Activated CD4-positive, alpha-beta T cell treated with anti-CD3 and anti-CD28 coated beads, Interleukin-2, amount 10 ng/mL, durations not matched to agents 7 days and 5 days (primary cell): ENCODE measurements at regions not wholly inside any gene's neighbourhood (a gene's known extent, or its start where the extent isn't known, plus 50 kb on each side); places are given as distances from the start of the nearest gene placed in this dataset.

Source experiments
- CTCF ChIA-PET: fragments of 350-600 bp; sonication (Branson Sonifier 250); formaldehyde crosslinking; loops from one replicate; lab custom pipeline; 2021; ENCODE audit warnings: antibody characterized with exemption; lab: Charles Lee
- POLR2A ChIA-PET: fragments of 350-600 bp; sonication (Branson Sonifier 250); formaldehyde crosslinking; loops from one replicate; lab custom pipeline; 2021; ENCODE audit warnings: antibody characterized with exemption; lab: Charles Lee
- DNase-seq: peaks from one replicate; pipeline ENCODE4 v3.0.0-alpha.2; 2020
- H3K27ac Mint-ChIP-seq: one replicate; pipeline ENCODE4 v1.8.0; 2021; ENCODE audit warnings: mild to moderate bottlenecking, moderate library complexity, mixed read lengths
- H3K27me3 Mint-ChIP-seq: one replicate; pipeline ENCODE4 v1.8.0; 2021; ENCODE audit warnings: mixed read lengths
- H3K36me3 Mint-ChIP-seq: one replicate; pipeline ENCODE4 v1.8.0; 2021; ENCODE audit warnings: low read depth, mixed read lengths
- H3K4me1 Mint-ChIP-seq: one replicate; pipeline ENCODE4 v1.8.0; 2021; ENCODE audit warnings: mixed read lengths
- H3K4me3 Mint-ChIP-seq: one replicate; pipeline ENCODE4 v1.8.0; 2021; ENCODE audit warnings: mild to moderate bottlenecking, moderate library complexity, mixed read lengths
- H3K9me3 Mint-ChIP-seq: one replicate; pipeline ENCODE4 v1.8.0; 2021; ENCODE audit warnings: mixed read lengths

DNA sequence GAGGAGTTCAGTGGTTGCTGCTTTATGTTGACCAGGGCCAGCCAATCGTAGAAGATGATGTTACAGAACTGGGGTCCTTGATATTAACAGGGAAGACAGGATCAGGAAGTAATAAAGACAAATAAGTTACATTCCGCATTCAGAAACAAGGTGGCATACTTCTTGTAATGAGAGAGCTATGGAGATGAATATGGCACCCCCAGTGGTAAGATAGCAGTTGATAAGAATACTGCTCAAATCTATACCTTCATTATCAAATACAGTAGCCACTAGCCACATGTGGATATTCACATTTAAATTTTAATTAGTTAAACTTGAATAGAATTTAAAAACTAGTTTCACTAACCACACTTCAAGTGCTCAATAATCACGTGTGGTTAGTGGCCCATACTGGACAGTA, 290.4 kb upstream of the RBMS1 start:
- Mint-ChIP-seq H3K4me3 (no peak overlapping the region), H3K36me3 (no peaks in the 10 kb centered on the region), H3K27ac (no peak overlapping the region), H3K9me3 (peaks cover 11% of the 10 kb centered on the region), H3K4me1 (no peaks in the 10 kb centered on the region), H3K27me3 (no peaks in the 10 kb centered on the region)
- no peak for DNase-seq
- POLR2A ChIA-PET = no interaction called here
- CTCF ChIA-PET = no interaction called here

- H3K4me3 Mint-ChIP-seq = no peak overlapping the region
- H3K4me1 Mint-ChIP-seq = no peaks in the 10 kb centered on the region
- peaks cover 3% of the 10 kb centered on the region for H3K9me3 Mint-ChIP-seq
- H3K27ac Mint-ChIP-seq = no peak overlapping the region
- CTCF ChIA-PET = no interaction called here
- no peaks in the 10 kb centered on the region for H3K27me3 Mint-ChIP-seq
- no peaks in the 10 kb centered on the region for H3K36me3 Mint-ChIP-seq
- DNase-seq = no peak
- POLR2A ChIA-PET = no interaction called here
These were observed 297.1 kb upstream of the RBMS1 start for GRCh38 chr2:160790738-160791137.

DNA sequence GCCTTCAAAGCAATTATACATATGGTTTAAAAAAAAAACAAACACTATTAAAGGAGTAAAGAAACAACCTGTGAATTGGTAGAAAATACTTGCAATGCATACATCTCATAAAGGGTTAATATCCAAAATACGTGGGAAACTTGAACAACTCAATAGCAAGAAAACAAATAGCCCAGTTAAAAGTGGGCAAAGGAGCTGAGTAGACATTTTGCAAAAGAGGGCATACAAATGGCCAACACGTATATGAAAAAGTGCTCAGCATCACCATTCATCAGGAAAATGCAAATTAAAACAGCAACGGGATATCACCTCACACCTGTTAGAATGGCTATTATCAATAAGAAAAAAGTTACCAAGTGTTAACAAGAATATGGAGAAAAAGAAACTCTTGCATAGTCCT, 298.3 kb upstream of the RBMS1 start:
- POLR2A ChIA-PET = no interaction called here
- Mint-ChIP-seq H3K36me3 (no peaks in the 10 kb centered on the region), H3K27ac (no peak overlapping the region), H3K9me3 (peaks cover 2% of the 10 kb centered on the region), H3K4me1 (no peaks in the 10 kb centered on the region), H3K4me3 (no peak overlapping the region), H3K27me3 (no peaks in the 10 kb centered on the region)
- DNase-seq = no peak
- CTCF ChIA-PET = no interaction called here

DNA sequence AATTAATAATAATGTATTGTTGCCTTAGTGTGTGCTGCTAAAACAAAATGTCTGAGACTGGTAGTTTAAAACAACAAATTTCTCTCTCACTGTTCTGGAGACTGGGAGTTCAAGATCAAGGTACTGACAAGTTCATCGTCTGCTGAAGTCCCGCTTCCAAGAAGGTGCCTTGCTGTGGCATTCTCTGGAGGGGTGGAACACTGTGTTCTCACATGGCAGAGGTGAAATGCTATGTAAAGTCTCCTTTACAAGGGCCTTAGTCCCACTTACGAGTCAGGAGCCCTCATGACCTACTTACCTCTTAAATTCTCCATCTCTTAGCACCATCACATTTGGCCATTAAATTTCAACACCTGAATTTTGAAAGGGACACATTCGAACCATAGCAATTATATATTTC, 299.2 kb upstream of the RBMS1 start:
- CTCF ChIA-PET = no interaction called here
- Mint-ChIP-seq H3K4me1 (no peaks in the 10 kb centered on the region), H3K27me3 (no peaks in the 10 kb centered on the region), H3K36me3 (no peaks in the 10 kb centered on the region), H3K27ac (no peak overlapping the region), H3K9me3 (peaks cover 6% of the 10 kb centered on the region), H3K4me3 (no peak overlapping the region)
- DNase-seq = no peak
- POLR2A ChIA-PET = no interaction called here

DNA sequence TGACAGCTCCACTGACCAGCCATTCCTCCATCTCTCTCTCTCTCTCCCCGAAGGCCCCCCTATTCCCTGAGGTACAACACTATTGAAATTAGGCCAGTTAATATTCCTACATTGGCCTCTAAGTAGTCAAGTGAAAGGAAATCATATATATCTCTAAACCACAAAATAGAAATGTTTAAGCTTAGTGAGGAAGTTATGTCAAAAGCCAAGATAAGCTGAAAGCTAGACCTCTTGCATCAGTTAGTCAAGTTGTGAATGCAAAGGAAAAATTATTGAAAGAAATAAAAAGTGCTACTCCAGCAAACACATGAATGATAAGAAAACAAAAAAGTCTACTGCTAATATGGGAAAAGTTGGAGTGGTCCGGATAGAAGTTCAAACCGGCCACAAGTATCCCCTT, 301.3 kb upstream of the RBMS1 start:
- CTCF ChIA-PET = interaction anchor here (1.1 kb wide), 1 partner anchor 16 kb away, joined by 3 read pairs; no protein-coding TSS in a partner anchor
- Mint-ChIP-seq H3K4me1 (no peaks in the 10 kb centered on the region), H3K4me3 (no peak overlapping the region), H3K27me3 (no peaks in the 10 kb centered on the region), H3K9me3 (peaks cover 9% of the 10 kb centered on the region), H3K36me3 (no peaks in the 10 kb centered on the region), H3K27ac (no peak overlapping the region)
- POLR2A ChIA-PET = no interaction called here
- no peak for DNase-seq

GRCh38 chr2:160803881-160804280, 310.3 kb upstream of the RBMS1 start:
- no peak overlapping the region for H3K27ac Mint-ChIP-seq
- H3K4me1 Mint-ChIP-seq = peaks cover 6% of the 10 kb centered on the region
- H3K27me3 Mint-ChIP-seq = no peaks in the 10 kb centered on the region
- CTCF ChIA-PET = no interaction called here
- no peaks in the 10 kb centered on the region for H3K9me3 Mint-ChIP-seq
- no peak for DNase-seq
- H3K4me3 Mint-ChIP-seq = no peak overlapping the region
- no peaks in the 10 kb centered on the region for H3K36me3 Mint-ChIP-seq
- POLR2A ChIA-PET = no interaction called here

- no peak overlapping the region for H3K27ac Mint-ChIP-seq
- CTCF ChIA-PET = interaction anchor here (1.0 kb wide), 1 partner anchor 16 kb away, joined by 3 read pairs; no protein-coding TSS in a partner anchor
- no peak overlapping the region for H3K4me3 Mint-ChIP-seq
These were observed 316.8 kb upstream of the RBMS1 start for GRCh38 chr2:160810406-160810805.

DNA sequence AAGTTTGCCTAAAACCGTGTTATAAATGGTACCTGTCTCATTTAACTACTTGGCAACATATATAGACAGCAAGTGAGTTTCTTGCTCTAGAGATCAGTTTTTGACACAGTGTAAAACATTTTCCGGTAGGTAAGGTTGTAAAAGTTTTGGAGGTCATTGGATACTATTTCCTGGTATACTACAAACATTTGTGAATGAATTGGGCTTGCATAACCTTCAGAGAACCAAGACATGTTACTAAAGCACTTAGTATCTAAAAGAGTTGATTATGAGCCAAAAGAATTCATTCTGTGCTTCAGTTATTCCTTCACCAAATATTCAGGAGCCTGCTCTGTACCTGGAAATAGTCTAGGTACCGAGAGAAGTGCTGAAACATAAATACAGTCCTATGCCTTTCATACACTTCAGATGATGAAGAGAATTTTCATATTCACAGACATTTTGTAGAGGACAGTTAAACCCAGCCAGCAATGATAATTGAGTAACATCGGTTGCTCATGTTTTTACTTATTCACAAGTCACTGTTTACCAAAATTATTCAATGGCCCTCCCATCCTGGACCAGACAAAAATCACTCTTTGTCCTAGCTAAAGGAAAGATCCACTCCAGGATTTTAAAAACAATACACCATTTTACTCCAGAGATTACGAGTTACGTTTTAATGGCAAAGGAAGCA, 319.4 kb upstream of the RBMS1 start:
- no peaks in the 10 kb centered on the region for H3K9me3 Mint-ChIP-seq
- ChIA-PET CTCF (no interaction called here), POLR2A (no interaction called here)
- no peaks in the 10 kb centered on the region for H3K36me3 Mint-ChIP-seq
- no peaks in the 10 kb centered on the region for H3K4me1 Mint-ChIP-seq
- no peaks in the 10 kb centered on the region for H3K27me3 Mint-ChIP-seq
- H3K4me3 Mint-ChIP-seq = no peak overlapping the region
- H3K27ac Mint-ChIP-seq = no peak overlapping the region
- no peak for DNase-seq

More at GRCh38 chr2:160810406-160810805, 316.8 kb upstream of the RBMS1 start:
- no peak for DNase-seq
- no peaks in the 10 kb centered on the region for H3K4me1 Mint-ChIP-seq
- POLR2A ChIA-PET = no interaction called here
- H3K27me3 Mint-ChIP-seq = no peaks in the 10 kb centered on the region
- no peaks in the 10 kb centered on the region for H3K36me3 Mint-ChIP-seq
- H3K9me3 Mint-ChIP-seq = no peaks in the 10 kb centered on the region

DNA sequence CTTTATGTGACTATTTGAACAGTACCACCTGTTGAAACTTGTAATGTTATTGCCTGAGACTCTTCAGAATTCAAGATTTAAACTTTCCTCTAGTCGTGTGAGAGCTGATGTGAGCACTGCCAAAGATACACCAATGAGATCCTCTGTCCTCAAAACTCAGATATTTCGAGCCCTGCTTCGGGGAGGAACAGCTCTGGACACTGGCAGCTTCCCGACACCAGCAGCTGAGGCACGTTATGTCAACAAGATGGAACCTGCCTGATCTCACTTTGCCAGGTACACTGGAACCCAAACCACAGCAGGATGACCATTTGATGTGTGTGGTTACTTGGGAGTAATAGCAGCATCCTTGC, 319.9 kb upstream of the RBMS1 start:
- Mint-ChIP-seq H3K27me3 (no peaks in the 10 kb centered on the region), H3K4me1 (no peaks in the 10 kb centered on the region), H3K9me3 (no peaks in the 10 kb centered on the region), H3K27ac (no peak overlapping the region), H3K36me3 (no peaks in the 10 kb centered on the region), H3K4me3 (no peak overlapping the region)
- no peak for DNase-seq
- ChIA-PET CTCF (no interaction called here), POLR2A (no interaction called here)

GRCh38 chr2:160816916-160817499, 323.4 kb upstream of the RBMS1 start:
- DNase-seq = no peak
- POLR2A ChIA-PET = no interaction called here
- H3K27me3 Mint-ChIP-seq = peaks cover 1% of the 10 kb centered on the region
- CTCF ChIA-PET = no interaction called here
- H3K4me1 Mint-ChIP-seq = no peaks in the 10 kb centered on the region
- no peaks in the 10 kb centered on the region for H3K9me3 Mint-ChIP-seq
- no peak overlapping the region for H3K4me3 Mint-ChIP-seq
- no peaks in the 10 kb centered on the region for H3K36me3 Mint-ChIP-seq
- no peak overlapping the region for H3K27ac Mint-ChIP-seq

GRCh38 chr2:160820691-160821090, 327.1 kb upstream of the RBMS1 start:
- POLR2A ChIA-PET = no interaction called here
- CTCF ChIA-PET = no interaction called here
- Mint-ChIP-seq H3K9me3 (peaks cover 18% of the 10 kb centered on the region), H3K27ac (no peak overlapping the region), H3K36me3 (no peaks in the 10 kb centered on the region), H3K4me3 (no peak overlapping the region), H3K27me3 (peaks cover 1% of the 10 kb centered on the region), H3K4me1 (no peaks in the 10 kb centered on the region)
- no peak for DNase-seq

GRCh38 chr2:160822006-160822405, 328.4 kb upstream of the RBMS1 start:
- DNase-seq = no peak
- ChIA-PET CTCF (no interaction called here), POLR2A (no interaction called here)
- Mint-ChIP-seq H3K9me3 (peaks cover 23% of the 10 kb centered on the region), H3K36me3 (no peaks in the 10 kb centered on the region), H3K27me3 (peaks cover 1% of the 10 kb centered on the region), H3K4me1 (no peaks in the 10 kb centered on the region), H3K27ac (no peak overlapping the region), H3K4me3 (no peak overlapping the region)

- H3K27ac Mint-ChIP-seq = no peak overlapping the region
- peaks cover 4% of the 10 kb centered on the region for H3K27me3 Mint-ChIP-seq
- H3K36me3 Mint-ChIP-seq = no peaks in the 10 kb centered on the region
- CTCF ChIA-PET = no interaction called here
- DNase-seq = no peak
- peaks cover 36% of the 10 kb centered on the region for H3K9me3 Mint-ChIP-seq
- H3K4me3 Mint-ChIP-seq = no peak overlapping the region
- no peaks in the 10 kb centered on the region for H3K4me1 Mint-ChIP-seq
- POLR2A ChIA-PET = no interaction called here
These were observed 331.8 kb upstream of the RBMS1 start for GRCh38 chr2:160825433-160825832.

GRCh38 chr2:160826496-160826895, 332.9 kb upstream of the RBMS1 start:
- H3K9me3 Mint-ChIP-seq = peaks cover 36% of the 10 kb centered on the region
- POLR2A ChIA-PET = no interaction called here
- CTCF ChIA-PET = no interaction called here
- no peak overlapping the region for H3K4me3 Mint-ChIP-seq
- no peaks in the 10 kb centered on the region for H3K4me1 Mint-ChIP-seq
- peaks cover 4% of the 10 kb centered on the region for H3K27me3 Mint-ChIP-seq
- no peak overlapping the region for H3K27ac Mint-ChIP-seq
- H3K36me3 Mint-ChIP-seq = no peaks in the 10 kb centered on the region
- no peak for DNase-seq
